ENCODE measurements at regions not wholly inside any gene's neighbourhood (a gene's known extent, or its start where the extent isn't known, plus 50 kb on each side); places are given as distances from the start of the nearest gene placed in this dataset.

DNA sequence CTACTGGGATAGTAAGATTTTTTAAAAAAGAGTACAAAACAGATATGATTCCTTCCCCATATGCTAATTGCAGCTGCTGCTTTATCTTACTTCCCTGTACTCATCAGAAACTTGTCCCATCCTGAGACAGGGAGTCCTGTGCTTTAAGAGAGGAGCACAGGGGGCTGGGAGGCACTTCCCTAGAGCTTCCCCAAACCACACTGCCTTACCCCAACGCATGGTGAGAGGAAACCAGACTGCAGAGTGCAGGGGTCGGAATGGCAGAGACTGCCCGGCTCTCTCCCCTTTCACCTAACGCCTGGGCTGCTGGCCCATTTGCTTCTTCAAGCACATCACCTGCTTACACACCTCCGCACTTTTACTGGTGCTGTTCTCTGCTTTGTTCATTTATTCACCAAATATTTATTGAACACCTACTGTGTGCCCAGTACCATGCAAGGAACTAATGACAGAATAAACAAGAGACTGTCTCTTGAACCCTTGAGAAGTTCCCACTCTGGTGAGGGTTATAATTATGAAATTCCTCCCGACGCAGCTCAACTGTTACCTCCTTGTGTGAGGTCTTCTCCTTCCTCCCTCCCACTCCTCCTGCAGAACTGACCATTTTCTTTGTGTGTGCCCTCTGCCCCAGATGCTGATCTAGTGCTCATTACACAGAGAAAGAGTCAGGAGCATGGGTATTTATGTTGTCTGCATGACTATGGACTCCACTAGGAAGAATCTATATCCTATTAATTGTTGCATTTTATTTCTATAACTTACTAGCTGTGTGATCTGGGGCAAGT is 289.7 kb downstream of the TCF7L2 start:
- no peaks in the 10 kb centered on the region for H3K9me3 ChIP-seq (replicated peaks)
- H3K27me3 ChIP-seq (replicated peaks) = no peaks in the 10 kb centered on the region
- H3K27ac ChIP-seq = no peak overlapping the region

DNA sequence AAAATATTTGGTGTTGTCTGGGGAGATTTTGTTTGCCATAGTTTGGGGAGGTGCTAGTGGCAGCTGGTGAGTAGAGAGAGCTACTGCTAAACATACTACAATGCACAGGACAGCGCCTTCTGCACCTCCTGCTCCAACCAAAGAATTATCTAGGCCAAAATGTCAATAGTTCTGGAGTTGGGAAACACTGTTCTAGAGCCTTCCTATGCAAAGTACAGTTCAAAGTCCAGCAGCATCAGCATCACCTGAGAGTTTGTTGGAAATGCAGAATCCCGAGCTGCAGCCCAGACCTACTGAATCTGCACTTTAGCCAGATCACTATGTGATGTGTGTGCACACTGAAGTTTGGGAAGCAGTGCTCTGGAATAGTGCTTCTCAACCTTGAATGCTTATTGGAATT is 290.7 kb downstream of the TCF7L2 start:
- no peak for DNase-seq (ENCODE audit: low read depth in 1 of 2, low spot score in 2 of 2)
- H3K9me3 ChIP-seq (replicated peaks) = no peaks in the 10 kb centered on the region
- H3K4me1 ChIP-seq (replicated peaks) = no peaks in the 10 kb centered on the region
- no peaks in the 10 kb centered on the region for H3K27me3 ChIP-seq (replicated peaks)
- H3K4me3 ChIP-seq = no peak overlapping the region
- no peaks in the 10 kb centered on the region for H3K36me3 ChIP-seq
- no peak overlapping the region for H3K27ac ChIP-seq

More for the DNA sequence above, 289.7 kb downstream of the TCF7L2 start:
- no peak overlapping the region for H3K4me3 ChIP-seq
- no peaks in the 10 kb centered on the region for H3K4me1 ChIP-seq (replicated peaks)
- DNase-seq (ENCODE audit: low read depth in 1 of 2, low spot score in 2 of 2) = peak in 1 of 2 experiments; percentile 9
- H3K36me3 ChIP-seq = no peaks in the 10 kb centered on the region

DNA sequence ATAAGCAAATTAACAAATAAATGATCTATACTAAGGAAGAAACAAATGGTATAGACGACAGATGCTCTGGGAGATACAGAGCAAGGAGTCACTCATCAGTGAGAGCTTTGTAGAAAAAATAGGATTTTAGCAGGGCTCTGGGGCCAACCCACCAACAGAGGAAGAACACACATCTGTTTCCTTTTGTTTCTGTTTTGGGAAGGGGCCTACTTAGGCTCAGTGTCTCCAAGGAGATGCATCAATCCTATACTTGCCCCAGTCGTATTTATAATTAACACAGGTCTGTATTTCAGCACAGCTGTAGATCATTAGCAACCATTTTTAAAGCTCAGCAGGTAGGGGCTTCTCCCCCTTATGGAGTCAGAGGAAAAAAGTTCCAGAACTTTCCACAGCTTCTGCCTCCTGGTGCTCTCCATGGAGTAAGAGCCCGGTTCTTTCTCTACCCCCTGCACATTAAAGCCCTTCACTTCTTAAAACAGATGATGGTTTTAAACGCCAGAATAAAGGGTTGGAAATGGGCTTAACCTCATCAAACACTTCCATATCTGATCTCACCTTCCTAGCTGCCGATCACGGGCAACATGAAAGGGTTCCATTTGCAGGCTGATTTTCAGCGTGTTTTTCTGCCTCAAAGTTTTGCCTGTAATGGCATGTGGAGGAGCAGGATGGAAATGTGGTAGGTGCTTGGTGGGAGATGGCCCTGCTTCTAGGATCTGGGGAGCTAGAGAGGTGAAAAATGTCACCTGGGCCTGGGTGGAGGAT is 291.7 kb downstream of the TCF7L2 start:
- no peak overlapping the region for H3K27ac ChIP-seq
- H3K9me3 ChIP-seq (replicated peaks) = no peaks in the 10 kb centered on the region
- no peaks in the 10 kb centered on the region for H3K36me3 ChIP-seq
- no peak overlapping the region for H3K4me3 ChIP-seq
- no peaks in the 10 kb centered on the region for H3K4me1 ChIP-seq (replicated peaks)
- H3K27me3 ChIP-seq (replicated peaks) = no peaks in the 10 kb centered on the region
- no peak for DNase-seq (ENCODE audit: low read depth in 1 of 2, low spot score in 2 of 2)

DNA sequence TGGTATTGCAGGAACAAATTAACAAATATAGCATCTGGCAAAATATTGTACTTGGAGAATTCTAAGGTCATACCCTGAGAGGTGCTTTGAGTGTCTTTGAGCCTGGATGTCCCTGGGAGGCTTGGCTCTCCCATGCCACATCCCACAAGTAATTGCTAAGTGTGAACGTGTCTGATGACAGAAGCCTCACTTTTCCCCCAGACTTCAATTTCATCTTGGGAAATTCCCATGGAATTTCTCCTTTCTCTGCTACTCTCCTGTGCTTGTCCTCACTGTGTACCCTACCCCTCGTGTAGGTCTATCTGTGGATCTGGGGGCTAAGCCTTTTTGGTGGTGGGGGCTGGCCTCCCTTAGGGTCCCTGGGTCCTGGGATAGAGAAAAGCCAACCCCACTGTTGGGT is 293.3 kb downstream of the TCF7L2 start:
- no peaks in the 10 kb centered on the region for H3K36me3 ChIP-seq
- H3K4me3 ChIP-seq = no peak overlapping the region

DNA sequence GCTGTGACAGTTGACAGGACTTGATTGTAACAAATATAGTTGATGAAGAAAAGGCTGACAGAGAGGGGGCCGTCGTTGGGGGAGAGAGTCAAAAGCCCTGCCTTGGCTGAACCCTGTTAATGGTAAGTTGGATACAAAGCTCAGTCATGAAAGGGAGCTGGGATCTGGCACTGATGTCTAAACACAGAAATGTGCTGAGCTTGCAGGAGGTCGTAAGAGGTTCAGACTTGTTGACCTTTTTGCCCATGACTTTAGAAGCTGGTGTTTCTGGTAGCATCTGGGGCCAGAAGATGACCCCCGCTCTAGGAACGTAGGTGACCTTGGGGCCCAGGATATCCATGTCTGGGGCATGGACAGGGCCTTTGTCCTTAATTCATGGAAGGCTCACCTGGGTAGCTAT is 294.7 kb downstream of the TCF7L2 start:
- H3K4me1 ChIP-seq (replicated peaks) = no peaks in the 10 kb centered on the region
- H3K27me3 ChIP-seq (replicated peaks) = no peaks in the 10 kb centered on the region
- no peak for DNase-seq (ENCODE audit: low read depth in 1 of 2, low spot score in 2 of 2)
- H3K9me3 ChIP-seq (replicated peaks) = no peaks in the 10 kb centered on the region
- H3K4me3 ChIP-seq = no peak overlapping the region
- no peak overlapping the region for H3K27ac ChIP-seq
- no peaks in the 10 kb centered on the region for H3K36me3 ChIP-seq

More for the DNA sequence above, 293.3 kb downstream of the TCF7L2 start:
- Histone ChIP-seq H3K4me1 (replicated peaks) (no peaks in the 10 kb centered on the region), H3K27me3 (replicated peaks) (no peaks in the 10 kb centered on the region), H3K27ac (no peak overlapping the region), H3K9me3 (replicated peaks) (no peaks in the 10 kb centered on the region)
- no peak for DNase-seq (ENCODE audit: low read depth in 1 of 2, low spot score in 2 of 2)

DNA sequence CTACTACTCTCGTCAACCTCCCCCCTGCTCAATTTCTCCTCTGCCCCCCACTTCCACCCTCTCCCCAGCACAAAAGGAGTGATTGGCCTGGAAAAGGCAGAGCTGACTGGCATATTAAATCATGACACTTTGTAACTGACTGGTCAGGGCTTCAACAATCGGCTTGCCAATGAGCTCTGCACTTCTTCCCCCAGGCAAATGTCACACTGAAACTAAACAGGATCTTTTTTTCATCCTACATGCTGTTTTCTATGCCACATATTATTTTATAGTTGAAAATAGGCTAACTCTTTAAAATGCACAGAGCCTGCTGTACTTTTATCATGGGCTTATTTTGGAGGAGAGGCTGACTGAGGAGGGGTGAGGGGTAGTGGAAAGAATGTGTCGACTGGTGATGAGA is 295.2 kb downstream of the TCF7L2 start:
- H3K4me1 ChIP-seq (replicated peaks) = no peaks in the 10 kb centered on the region
- no peaks in the 10 kb centered on the region for H3K9me3 ChIP-seq (replicated peaks)
- no peak overlapping the region for H3K4me3 ChIP-seq
- H3K27me3 ChIP-seq (replicated peaks) = no peaks in the 10 kb centered on the region
- no peak for DNase-seq (ENCODE audit: low read depth in 1 of 2, low spot score in 2 of 2)
- H3K36me3 ChIP-seq = no peaks in the 10 kb centered on the region
- H3K27ac ChIP-seq = no peak overlapping the region

DNA sequence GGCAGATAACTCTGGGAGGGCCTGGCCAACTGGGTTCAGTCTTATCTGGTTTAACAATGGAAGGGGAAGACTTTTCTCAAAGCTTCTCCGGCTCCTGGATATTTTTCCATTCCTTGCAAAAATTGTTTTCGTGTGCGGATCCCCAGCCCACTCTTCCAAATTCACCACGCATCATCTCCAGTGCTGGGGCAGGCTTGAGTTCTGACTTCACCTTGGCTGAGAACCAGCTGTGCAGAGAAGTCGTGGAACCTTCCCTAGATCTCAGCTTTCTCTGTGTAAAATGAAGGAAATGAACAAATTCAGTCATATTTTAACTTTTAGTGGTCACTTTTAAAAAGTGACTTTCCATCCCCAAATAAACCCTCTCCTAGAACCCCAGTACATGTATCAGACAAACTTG is 297.0 kb downstream of the TCF7L2 start:
- no peaks in the 10 kb centered on the region for H3K27me3 ChIP-seq (replicated peaks)
- H3K36me3 ChIP-seq = no peaks in the 10 kb centered on the region

DNA sequence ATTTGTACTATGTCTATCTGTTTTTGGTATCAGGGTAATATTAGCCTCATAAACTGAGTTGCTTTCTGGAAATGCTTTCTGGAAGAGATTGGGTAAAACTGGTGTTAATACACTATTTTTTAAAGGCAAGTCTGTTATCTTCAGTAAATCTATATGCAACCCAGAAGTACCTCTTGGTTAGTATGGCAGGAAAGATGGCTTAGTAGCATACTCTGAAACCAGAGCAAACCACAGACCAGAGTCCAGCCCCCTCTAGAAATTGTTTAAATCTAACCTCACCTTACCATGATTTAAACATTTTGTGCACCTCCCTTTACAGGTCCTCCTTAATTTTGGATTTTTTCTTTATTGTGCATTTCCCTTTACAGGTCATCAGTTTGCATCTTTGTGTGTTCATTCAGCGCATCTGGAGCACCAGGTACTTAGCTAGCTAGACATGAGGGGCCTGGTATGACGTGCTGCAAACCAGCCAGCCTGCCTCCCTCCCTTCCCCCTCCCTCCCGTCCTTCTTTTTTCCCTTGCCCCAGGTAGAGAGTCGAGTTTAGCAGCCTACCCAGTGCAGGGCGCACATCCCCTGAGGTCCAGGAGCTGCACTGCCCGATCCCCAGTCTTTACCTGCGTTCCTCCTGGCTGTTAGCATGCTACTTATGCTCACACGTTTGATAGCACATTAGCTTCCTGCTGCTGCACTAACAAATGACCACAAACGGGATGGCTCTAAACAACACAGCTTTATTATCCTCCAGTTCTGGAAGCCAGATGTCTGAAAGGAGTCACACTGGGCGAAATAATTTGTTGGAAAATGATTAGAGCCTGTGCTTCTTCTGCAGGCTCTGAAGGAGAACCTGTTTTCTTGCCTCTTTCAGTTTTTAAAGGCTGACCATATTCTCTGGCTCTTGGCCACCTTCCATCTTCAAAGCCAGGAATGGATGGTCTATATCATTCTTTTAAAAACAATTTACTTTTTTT is 299.9 kb upstream of the HABP2 start:
- no peaks in the 10 kb centered on the region for H3K9me3 ChIP-seq (replicated peaks)
- DNase-seq (ENCODE audit: low read depth in 1 of 2, low spot score in 2 of 2) = no peak
- no peak overlapping the region for H3K27ac ChIP-seq

More for the DNA sequence above, 297.0 kb downstream of the TCF7L2 start:
- no peaks in the 10 kb centered on the region for H3K4me1 ChIP-seq (replicated peaks)
- no peak overlapping the region for H3K4me3 ChIP-seq
- no peak overlapping the region for H3K27ac ChIP-seq
- no peaks in the 10 kb centered on the region for H3K9me3 ChIP-seq (replicated peaks)
- DNase-seq (ENCODE audit: low read depth in 1 of 2, low spot score in 2 of 2) = no peak

DNA sequence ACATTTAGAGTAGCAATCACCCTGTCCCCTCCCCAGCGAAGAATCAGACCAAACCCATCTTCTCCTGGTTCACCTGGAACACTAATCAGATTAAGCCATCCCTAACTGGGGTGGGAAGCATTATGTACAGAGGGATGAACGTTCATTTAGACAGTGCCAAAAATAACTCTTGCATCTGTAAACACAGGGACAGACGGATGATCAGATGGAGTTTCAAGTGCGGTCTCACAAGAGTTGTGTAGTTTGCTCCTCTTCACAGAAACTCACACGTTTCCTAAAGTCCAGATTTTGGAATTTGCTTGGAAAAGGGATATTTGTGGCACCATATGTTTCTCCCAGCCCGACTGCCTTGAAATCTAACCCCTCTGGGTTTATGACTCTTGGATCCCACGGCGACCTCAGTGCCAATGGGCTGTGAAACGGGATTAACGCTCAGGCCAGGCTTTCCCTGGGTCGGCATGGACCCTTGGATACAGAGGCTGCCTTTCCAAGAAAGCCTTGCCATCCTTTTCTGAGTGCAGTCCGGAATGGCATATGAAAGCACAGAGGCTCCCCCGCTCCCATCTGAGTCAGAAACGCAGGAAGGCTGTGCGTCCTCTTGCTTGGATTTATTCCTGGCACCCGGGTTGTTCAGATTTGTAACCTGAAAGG is 293.2 kb upstream of the HABP2 start:
- no peaks in the 10 kb centered on the region for H3K9me3 ChIP-seq (replicated peaks)
- no peaks in the 10 kb centered on the region for H3K36me3 ChIP-seq
- no peak overlapping the region for H3K4me3 ChIP-seq
- H3K27ac ChIP-seq = no peak overlapping the region
- 0 out of 2 replicates have a peak, but pooled peaks cover 5% of the 10 kb centered on the region for H3K27me3 ChIP-seq (replicated peaks)
- H3K4me1 ChIP-seq (replicated peaks) = no peaks in the 10 kb centered on the region
- DNase-seq (ENCODE audit: low read depth in 1 of 2, low spot score in 2 of 2) = no peak

More for the DNA sequence above, 299.9 kb upstream of the HABP2 start:
- Histone ChIP-seq H3K27me3 (replicated peaks) (0 out of 2 replicates have a peak, but pooled peaks cover 5% of the 10 kb centered on the region), H3K4me3 (no peak overlapping the region), H3K36me3 (no peaks in the 10 kb centered on the region), H3K4me1 (replicated peaks) (no peaks in the 10 kb centered on the region)

DNA sequence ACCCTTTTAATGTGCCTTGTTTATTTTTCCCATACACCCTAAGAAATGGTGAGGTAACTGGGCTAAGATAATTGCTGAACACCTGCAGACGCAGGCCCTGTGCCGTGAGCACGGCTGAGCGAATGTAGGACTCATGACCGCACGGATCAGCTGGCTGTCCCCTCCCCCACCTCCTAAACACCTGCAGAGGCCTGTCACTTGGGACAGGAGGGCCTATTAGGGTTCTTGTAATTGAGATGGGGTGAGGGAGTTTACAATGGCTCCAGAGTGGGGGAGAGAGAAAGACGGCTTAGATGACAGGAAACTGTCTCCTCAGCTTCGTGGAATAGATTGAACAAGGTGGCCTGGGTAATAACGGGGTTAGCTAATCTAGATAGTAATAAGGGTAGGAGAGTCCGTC is 291.7 kb upstream of the HABP2 start:
- no peak overlapping the region for H3K27ac ChIP-seq
- H3K4me3 ChIP-seq = no peak overlapping the region
- H3K36me3 ChIP-seq = no peaks in the 10 kb centered on the region
- H3K27me3 ChIP-seq (replicated peaks) = 0 out of 2 replicates have a peak, but pooled peaks cover 5% of the 10 kb centered on the region
- no peak for DNase-seq (ENCODE audit: low read depth in 1 of 2, low spot score in 2 of 2)
- H3K9me3 ChIP-seq (replicated peaks) = no peaks in the 10 kb centered on the region
- H3K4me1 ChIP-seq (replicated peaks) = no peaks in the 10 kb centered on the region

DNA sequence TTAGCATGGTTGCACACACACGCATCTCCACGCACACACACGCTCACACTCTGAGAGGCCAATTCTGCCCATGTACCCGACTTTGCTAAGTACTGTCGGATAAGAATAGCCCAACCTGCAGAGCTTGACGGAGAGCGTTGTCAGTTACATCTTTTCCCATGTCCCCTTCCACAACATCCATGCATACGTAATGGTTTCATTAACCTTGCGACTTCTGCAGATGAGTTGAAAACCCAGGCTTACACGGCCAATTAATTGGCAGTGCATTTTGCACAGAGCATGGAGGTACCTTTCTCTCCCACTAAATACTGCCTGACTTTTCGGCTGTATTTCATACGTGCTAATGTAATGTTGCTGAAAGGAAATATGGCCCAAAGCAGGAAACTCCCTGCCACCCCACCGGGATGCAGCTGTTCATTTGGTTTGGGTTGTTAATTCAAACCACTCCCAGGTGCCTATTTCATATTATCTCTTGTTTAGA is 291.2 kb upstream of the HABP2 start:
- Histone ChIP-seq H3K27ac (no peak overlapping the region), H3K4me1 (replicated peaks) (no peaks in the 10 kb centered on the region), H3K4me3 (no peak overlapping the region), H3K36me3 (no peaks in the 10 kb centered on the region), H3K27me3 (replicated peaks) (0 out of 2 replicates have a peak, but pooled peaks cover 3% of the 10 kb centered on the region), H3K9me3 (replicated peaks) (no peaks in the 10 kb centered on the region)
- DNase-seq (ENCODE audit: low read depth in 1 of 2, low spot score in 2 of 2) = no peak

DNA sequence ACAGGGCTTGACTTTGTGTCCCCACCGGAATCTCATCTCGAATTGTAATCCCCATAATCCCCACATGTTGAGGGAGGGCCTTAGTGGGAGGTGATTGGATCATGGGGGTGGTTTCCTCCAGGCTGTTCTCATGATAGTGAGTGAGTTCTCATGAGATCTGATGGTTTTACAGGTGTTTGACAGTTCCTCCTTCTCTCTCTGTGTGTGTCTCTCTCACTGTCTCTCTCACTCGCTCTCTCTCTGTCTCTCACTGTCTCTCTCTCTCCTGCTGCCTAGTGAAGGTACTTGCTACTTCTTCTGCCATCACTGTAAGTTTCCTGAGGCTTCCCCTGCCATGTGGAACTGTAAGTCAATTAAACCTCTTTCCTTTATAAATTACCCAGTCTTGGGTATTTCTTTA is 289.8 kb upstream of the HABP2 start:
- no peak for DNase-seq (ENCODE audit: low read depth in 1 of 2, low spot score in 2 of 2)
- Histone ChIP-seq H3K27ac (no peak overlapping the region), H3K4me3 (no peak overlapping the region), H3K4me1 (replicated peaks) (peaks cover 7% of the 10 kb centered on the region), H3K36me3 (no peaks in the 10 kb centered on the region), H3K27me3 (replicated peaks) (no peaks in the 10 kb centered on the region), H3K9me3 (replicated peaks) (no peaks in the 10 kb centered on the region)

Measured in SJSA1 (cell line).